ENCODE measurements at regions not wholly inside any gene's neighbourhood (a gene's known extent, or its start where the extent isn't known, plus 50 kb on each side); places are given as distances from the start of the nearest gene placed in this dataset.
"Not testable (repeated sequence)": the region's sequence is repeated elsewhere in the genome, so short reads cannot be mapped to it uniquely, and the experiment has no call there.

DNA sequence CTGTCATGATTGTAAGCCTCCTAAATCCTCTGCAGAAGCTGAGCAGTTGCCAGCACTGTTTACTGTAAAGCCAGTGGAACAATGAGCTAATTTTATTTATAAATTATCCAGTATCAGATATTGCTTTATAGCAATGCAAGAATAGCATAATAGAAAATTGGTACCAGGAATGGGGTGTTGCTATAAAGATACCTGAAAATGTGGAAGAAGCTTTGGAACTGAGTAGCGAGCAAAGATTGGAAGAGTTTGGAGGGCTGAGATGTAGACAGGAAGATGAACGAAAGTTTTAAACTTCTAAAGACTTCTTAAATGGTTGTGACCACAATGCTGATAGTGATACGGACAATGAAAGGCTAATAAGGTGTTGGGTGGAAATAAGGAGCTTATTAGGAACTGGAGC lies 917.4 kb upstream of the POT1 start:
- DNase-seq (ENCODE audit: low read depth in 2 of 2), result no peak

DNA sequence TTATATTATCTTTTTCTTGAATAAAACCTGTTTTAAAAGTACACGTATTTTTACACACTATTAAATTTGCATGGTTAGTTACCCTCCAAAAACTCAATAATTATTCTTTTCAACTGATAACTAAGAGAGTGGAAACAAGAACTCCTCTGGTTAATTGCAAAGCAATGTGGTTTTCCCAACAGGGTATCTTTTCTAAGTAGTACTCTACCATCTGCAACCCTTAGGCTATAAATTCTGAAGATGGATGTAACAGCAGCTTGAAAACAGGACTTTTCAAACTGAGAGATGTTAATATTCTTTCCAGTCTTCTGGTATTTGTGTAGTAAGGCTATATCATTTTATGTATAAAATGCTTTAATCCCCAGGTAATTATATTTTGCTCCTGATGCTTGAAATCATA lies 916.1 kb upstream of the POT1 start:
- DNase-seq (ENCODE audit: low read depth in 2 of 2), result no peak

DNA sequence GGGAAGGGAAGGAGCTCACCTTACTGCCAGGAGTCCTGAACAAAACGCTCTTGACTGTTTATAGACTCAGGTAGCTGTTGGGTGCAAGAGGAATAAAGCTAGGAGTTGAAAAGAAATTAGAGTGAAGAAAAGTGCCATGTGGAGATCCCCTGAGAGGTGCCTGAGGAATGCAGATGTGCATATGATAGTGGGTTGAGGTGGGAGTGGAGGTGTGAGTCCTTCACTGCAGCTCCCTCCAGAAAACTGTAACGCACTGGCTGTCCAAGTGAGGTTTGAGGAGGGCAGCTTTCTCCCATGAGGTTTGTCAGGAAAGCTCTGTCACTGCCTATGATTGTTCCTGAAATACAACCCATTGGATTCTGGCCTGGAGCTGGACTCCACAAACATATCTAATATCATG lies 904.8 kb upstream of the POT1 start:
- DNase-seq (ENCODE audit: low read depth in 2 of 2), result no peak

DNA sequence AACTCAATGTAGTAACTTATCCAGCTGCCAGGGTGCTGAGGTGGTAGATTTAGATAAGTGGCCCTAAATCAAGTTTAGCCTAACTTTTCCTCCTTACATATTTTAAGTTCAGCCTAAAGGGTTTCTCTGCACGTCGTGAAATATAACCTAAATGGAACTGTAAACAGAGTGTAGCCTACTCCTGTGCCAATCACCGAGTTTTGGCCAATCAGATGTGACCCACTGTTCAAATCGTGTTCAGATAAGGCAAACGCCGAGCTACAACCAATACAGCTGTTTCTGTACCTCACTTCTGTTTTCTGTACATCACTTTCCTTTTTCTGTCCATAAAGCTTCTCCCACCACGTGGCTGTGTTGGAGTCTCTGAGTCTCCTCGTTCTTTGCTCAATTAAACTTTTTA lies 904.2 kb upstream of the POT1 start:
- no peak for DNase-seq (ENCODE audit: low read depth in 2 of 2)

DNA sequence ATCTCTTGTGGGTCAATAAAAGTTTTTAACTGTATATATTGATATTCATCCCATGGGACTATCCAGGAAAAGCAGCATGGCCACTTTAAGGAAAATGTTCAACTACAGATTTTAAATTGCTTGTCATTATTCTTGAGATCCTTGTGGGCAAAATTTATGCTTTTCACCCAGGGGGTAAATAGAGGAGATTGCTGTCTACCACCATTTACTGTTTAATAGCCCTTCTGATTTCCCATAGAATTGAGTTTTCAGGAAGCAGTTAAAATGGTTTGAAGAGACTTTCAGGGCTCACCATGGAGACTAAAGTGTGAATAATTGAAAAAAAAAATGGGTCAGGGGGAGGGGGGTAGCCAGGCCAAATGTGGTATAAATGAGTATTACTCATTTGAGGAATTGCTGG lies 901.1 kb upstream of the POT1 start:
- DNase-seq (ENCODE audit: low read depth in 2 of 2), result no peak

GRCh38 chr7:125828153-125828700 lies 898.6 kb upstream of the POT1 start:
- no peak for DNase-seq (ENCODE audit: low read depth in 2 of 2)

GRCh38 chr7:125823538-125823937 lies 893.9 kb upstream of the POT1 start:
- no peak for DNase-seq (ENCODE audit: low read depth in 2 of 2)

GRCh38 chr7:125820495-125820894 lies 890.9 kb upstream of the POT1 start:
- no peak for DNase-seq (ENCODE audit: low read depth in 2 of 2)

DNA sequence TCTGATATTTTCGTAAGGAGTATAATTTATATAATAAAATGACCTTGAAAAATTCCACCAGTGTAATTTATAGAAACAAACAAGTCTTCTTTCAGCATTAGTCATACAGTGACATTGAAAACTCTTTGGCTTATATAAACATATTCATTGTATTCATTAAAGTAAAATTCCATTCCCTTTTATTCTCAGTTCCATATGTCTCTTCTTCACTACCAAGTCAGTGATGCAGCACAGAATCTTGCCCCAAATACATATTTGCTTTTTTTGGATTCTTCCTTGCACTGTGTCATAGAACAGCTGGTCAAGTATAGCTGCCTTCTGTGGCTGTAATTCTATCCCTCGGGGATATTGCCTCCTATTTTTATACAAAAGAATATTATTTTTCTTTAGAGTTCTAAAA lies 884.5 kb upstream of the POT1 start:
- DNase-seq (ENCODE audit: low read depth in 2 of 2), result no peak

GRCh38 chr7:125806491-125806890 lies 876.9 kb upstream of the POT1 start:
- not testable (repeated sequence) for DNase-seq (ENCODE audit: low read depth in 2 of 2)

GRCh38 chr7:125804273-125804672 lies 874.6 kb upstream of the POT1 start:
- no peak for DNase-seq (ENCODE audit: low read depth in 2 of 2)

GRCh38 chr7:125780153-125780552 lies 850.5 kb upstream of the POT1 start:
- no peak for DNase-seq (ENCODE audit: low read depth in 2 of 2)

DNA sequence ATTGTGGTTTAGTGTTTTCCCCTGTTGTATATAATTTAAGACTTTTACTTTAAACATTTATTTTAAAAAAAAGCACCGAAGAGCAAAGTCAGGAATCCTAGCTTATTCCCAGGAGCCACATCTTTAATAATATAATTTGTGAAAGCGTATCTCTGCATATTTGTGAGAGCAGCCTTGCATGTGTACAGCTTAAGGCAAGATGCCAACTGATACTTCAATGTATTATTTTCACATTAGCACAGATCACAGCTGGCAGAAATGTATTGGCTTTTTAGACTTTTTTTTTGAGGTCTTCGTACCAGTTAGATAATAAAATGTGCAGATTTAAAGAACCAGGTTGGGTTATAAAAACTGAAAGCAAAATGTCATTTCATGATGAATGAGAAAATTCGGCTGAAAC lies 845.7 kb upstream of the POT1 start:
- DNase-seq (ENCODE audit: low read depth in 2 of 2), result no peak

- DNase-seq (ENCODE audit: low read depth in 2 of 2), result no peak
Observed at GRCh38 chr7:125773113-125773785, 843.6 kb upstream of the POT1 start.

DNA sequence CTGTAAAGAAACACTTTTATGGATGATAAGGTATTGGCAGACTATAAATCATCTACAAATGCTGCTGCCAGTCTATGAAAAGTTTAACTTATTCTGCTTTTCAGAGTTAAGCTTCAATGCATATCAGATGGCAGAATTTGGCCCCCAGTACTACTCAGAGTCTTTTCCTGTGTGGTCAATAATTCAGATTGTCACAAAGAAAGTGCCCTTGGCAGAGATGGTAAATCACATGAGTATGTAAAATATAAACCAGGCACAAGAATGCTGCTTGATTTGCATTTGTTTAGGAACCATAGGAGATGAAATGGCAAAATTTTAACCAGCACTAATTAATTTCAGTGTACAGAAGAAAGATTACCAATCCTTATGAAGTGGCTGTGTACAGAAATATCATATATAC lies 818.3 kb upstream of the POT1 start:
- DNase-seq (ENCODE audit: low read depth in 2 of 2), result no peak

GRCh38 chr7:125746510-125746909 lies 816.9 kb upstream of the POT1 start:
- no peak for DNase-seq (ENCODE audit: low read depth in 2 of 2)

DNA sequence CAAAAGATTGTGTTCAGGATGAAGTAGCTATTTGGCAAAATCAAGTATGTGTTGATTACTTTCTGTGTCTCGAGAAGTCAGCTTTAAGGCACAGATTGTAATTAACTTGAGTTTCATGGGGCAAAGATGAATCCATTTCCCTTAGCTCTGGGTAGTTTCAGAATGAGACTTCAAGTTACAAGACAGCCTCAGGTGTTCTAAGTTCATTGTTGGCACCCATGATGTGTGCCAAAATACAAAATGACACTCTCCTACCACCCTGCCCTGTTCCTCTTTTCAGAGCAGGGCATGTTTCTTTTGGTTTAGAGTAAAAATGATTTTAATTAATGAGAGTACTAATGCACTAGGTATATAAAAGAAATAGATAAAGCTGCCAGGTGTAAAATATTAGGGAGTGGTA lies 797.6 kb upstream of the POT1 start:
- no peak for DNase-seq (ENCODE audit: low read depth in 2 of 2)

GRCh38 chr7:125695626-125696025 lies 766.0 kb upstream of the POT1 start:
- no peak for DNase-seq (ENCODE audit: low read depth in 2 of 2)

DNA sequence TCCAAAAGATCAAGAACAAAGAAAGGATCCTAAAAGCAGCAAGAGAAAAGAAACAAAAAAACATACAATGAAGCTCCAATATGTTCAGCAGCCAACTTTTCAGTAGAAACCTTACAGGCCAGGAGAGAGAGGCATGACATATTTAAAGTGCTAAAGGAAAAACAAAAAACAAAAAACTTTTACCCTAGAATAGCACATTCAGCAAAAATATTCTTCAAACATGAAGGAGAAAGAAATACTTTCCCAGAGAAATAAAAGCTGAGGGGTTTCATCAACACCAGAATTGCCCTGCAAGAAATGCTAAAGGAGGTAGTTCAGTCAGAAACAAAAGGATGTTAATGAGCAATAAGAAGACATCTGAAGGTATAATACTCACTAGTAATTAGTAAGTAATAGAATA lies 753.5 kb upstream of the POT1 start:
- no peak for DNase-seq (ENCODE audit: low read depth in 2 of 2)

GRCh38 chr7:125681508-125681907 lies 751.9 kb upstream of the POT1 start:
- DNase-seq (ENCODE audit: low read depth in 2 of 2), result no peak

DNA sequence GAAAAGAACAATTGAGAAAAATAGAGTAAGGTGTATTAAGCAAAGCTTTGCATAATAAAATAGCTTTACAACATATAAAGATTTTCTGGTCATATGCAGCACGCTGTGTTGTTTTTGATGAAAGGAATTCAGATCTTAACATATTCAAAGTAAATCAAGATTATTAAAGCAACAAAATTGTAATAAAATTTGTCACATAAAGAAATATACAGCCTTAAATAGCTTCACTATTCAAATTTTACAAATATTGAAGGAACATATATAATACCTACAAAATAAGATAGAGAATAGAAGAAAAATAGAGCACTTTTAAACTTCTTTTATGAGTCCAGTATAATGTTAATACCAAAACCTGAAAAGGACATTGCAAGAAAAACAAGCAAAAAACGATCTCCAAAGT lies 749.1 kb upstream of the POT1 start:
- DNase-seq (ENCODE audit: low read depth in 2 of 2), result no peak

- no peak for DNase-seq (ENCODE audit: low read depth in 2 of 2)
Observed at GRCh38 chr7:125675640-125676039, 746.0 kb upstream of the POT1 start.

DNA sequence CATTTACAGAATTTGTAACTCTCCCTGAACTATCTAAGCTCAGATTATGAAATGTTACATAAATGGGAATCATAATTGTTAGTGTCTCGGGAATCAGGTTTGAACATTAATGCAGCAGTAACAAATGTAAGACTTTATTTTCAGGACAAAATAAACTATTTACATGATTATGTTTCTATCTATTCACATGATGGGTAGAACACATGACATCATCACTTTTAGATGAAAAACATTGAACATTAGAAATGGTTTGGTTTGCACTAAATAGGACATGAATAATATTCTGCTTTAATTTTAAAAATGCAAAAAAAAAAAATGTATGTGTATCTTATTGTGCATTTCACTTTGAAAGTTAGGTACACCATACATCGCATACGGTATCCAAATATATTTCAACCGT lies 745.5 kb upstream of the POT1 start:
- DNase-seq (ENCODE audit: low read depth in 2 of 2), result no peak

All from dermis microvascular lymphatic vessel endothelial cell (primary cell).